ENCODE measurements at regions not wholly inside any gene's neighbourhood (a gene's known extent, or its start where the extent isn't known, plus 50 kb on each side); places are given as distances from the start of the nearest gene placed in this dataset.
A peak's percentile ranks its signal among the peaks of the same experiment; 100 is the strongest.

DNA sequence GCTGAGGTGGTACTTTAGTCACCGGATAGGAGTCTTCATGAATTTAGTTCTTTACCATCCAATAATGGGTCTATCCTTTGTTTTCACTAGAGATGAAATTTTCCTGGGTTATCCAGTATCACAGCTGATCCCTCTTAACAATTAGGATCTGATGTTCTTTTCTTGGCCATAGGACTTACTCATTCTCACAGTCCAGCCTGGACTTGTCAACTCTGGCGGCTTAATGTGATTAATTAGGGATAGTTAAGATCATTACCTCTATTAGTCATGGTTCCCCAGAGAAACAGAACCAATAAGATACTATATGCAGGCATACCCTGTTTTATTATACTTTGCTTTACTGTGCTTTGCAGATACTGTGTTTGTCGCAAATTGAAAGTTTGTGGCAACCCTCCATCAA lies 272.7 kb upstream of the FAT4 start:
- no TSS peak for BruUV-seq (replicated peaks)
- intact Hi-C loops (cut with micrococcal nuclease) (no loop called here), dilution Hi-C loops (cut with MboI; ENCODE audit: extremely low pct_ligation_motif_present, low sequenced_read_pairs) (no loop called here)
- Histone ChIP-seq H3K9me3 (replicated peaks; ENCODE audit: control insufficient read depth, insufficient read depth, low read length) (no peaks in the 10 kb centered on the region), H3K9me1 (replicated peaks; ENCODE audit: control insufficient read depth, extremely low read depth, insufficient read depth, low read length) (no peaks in the 10 kb centered on the region), H3K27ac (ENCODE audit: insufficient read depth, low read depth, low read length) (no peak overlapping the region), H3K79me2 (ENCODE audit: control insufficient read depth, insufficient read depth, low read length) (no peaks in the 10 kb centered on the region), H2AFZ (ENCODE audit: low read depth, low read length) (no peak overlapping the region), H4K20me1 (replicated peaks; ENCODE audit: control insufficient read depth, extremely low read depth, insufficient read depth, low read length) (no peaks in the 10 kb centered on the region), H3K36me3 (ENCODE audit: control insufficient read depth in 2 of 2, extremely low read depth in 1 of 2, insufficient read depth in 2 of 2, low read length in 2 of 2) (no peaks in the 10 kb centered on the region), H3K4me1 (ENCODE audit: control insufficient read depth, extremely low read depth, insufficient read depth, low read length) (no peaks in the 10 kb centered on the region), H3K4me3 (replicated peaks in 1 of 3; ENCODE audit: insufficient read depth in 1 of 3, low read depth in 1 of 3, low read length in 3 of 3) (no peak overlapping the region), H3K4me2 (ENCODE audit: insufficient read depth, low read length) (no peak overlapping the region), H3K27me3 (ENCODE audit: control insufficient read depth in 2 of 2, insufficient read depth in 2 of 2, low read length in 2 of 2) (no peaks in the 10 kb centered on the region), H3K9ac (replicated peaks; ENCODE audit: extremely low read depth, insufficient read depth, low read length) (no peak overlapping the region)
- ChIA-PET POLR2A (no interaction called here), CTCF (interaction anchor here (1.0 kb wide), 1 partner anchor 44 kb away, joined by 3 read pairs; no protein-coding TSS in a partner anchor)
- FAIRE-seq (no peak), DNase-seq (ENCODE audit: low read depth, low spot score) (no peak)
- TF ChIP-seq GATA2 (IDR thresholded peaks at IDR 0.05; ENCODE audit: insufficient read depth, insufficient read length, low read depth, low read length) (no peak), POLR2AphosphoS5 (IDR thresholded peaks at IDR 0.05; ENCODE audit: insufficient read depth, low read depth, low read length) (no peak)

DNA sequence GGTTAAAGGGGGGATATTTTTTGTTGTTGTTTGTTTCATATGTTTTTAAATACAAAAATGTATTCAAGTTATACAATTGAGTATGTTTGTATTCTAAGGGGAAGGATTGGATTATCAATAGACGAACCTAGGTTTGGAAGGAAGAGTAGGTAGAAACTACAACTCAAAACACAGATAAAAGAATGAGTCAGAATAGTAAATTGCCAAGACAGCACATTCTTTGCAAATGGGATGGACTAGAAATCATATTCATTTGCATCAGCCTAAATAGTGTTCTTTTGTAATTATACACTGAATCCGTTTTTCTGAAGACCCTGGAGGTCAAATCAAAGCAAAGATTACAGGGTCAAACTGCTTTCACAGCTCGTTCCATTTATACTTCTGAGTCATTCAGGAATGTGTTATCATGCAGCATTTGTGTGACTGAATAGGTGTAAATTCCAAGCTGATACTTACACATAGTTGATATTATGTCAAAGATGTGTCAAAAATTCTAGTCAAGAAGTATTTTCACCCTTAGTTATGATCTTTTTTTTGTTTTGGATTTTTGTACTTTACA lies 273.3 kb upstream of the FAT4 start:
- no peak overlapping the region for H3K4me2 ChIP-seq (ENCODE audit: insufficient read depth, low read length)
- H3K36me3 ChIP-seq (ENCODE audit: control insufficient read depth in 2 of 2, extremely low read depth in 1 of 2, insufficient read depth in 2 of 2, low read length in 2 of 2), result no peaks in the 10 kb centered on the region
- H2AFZ ChIP-seq (ENCODE audit: low read depth, low read length), result no peak overlapping the region
- no TSS peak for BruUV-seq (replicated peaks)
- ChIA-PET CTCF (interaction anchor here (0.7 to 1.0 kb wide), 3 partner anchors 9 to 91 kb away, joined by 3 to 4 read pairs (median 3); no protein-coding TSS in a partner anchor), POLR2A (no interaction called here)
- DNase-seq (ENCODE audit: low read depth, low spot score) (peak; percentile 32), FAIRE-seq (no peak)
- dilution Hi-C loops (cut with MboI; ENCODE audit: extremely low pct_ligation_motif_present, low sequenced_read_pairs) (no loop called here), intact Hi-C loops (cut with micrococcal nuclease) (no loop called here)
- no peaks in the 10 kb centered on the region for H3K27me3 ChIP-seq (ENCODE audit: control insufficient read depth in 2 of 2, insufficient read depth in 2 of 2, low read length in 2 of 2)
- H3K4me1 ChIP-seq (ENCODE audit: control insufficient read depth, extremely low read depth, insufficient read depth, low read length), result no peaks in the 10 kb centered on the region
- no peak for TF ChIP-seq POLR2A (IDR thresholded peaks at IDR 0.05; ENCODE audit: low read depth, low read length)
- TF ChIP-seq MYC (IDR thresholded peaks at IDR 0.05; ENCODE audit: low read depth, low read length), result no peak
- TF ChIP-seq JUN (IDR thresholded peaks at IDR 0.05; ENCODE audit: borderline replicate concordance, insufficient read depth, insufficient read length, low read depth), result no peak
- TF ChIP-seq POLR2AphosphoS5 (IDR thresholded peaks at IDR 0.05; ENCODE audit: insufficient read depth, low read depth, low read length), result no peak
- TF ChIP-seq GATA2 (IDR thresholded peaks at IDR 0.05; ENCODE audit: insufficient read depth, insufficient read length, low read depth, low read length), result peak; percentile 10
- TF ChIP-seq, protein P1, sequence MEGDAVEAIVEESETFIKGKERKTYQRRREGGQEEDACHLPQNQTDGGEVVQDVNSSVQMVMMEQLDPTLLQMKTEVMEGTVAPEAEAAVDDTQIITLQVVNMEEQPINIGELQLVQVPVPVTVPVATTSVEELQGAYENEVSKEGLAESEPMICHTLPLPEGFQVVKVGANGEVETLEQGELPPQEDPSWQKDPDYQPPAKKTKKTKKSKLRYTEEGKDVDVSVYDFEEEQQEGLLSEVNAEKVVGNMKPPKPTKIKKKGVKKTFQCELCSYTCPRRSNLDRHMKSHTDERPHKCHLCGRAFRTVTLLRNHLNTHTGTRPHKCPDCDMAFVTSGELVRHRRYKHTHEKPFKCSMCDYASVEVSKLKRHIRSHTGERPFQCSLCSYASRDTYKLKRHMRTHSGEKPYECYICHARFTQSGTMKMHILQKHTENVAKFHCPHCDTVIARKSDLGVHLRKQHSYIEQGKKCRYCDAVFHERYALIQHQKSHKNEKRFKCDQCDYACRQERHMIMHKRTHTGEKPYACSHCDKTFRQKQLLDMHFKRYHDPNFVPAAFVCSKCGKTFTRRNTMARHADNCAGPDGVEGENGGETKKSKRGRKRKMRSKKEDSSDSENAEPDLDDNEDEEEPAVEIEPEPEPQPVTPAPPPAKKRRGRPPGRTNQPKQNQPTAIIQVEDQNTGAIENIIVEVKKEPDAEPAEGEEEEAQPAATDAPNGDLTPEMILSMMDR (IDR thresholded peaks at IDR 0.05; ENCODE audit: extremely low read depth in 1 of 2, insufficient read depth in 1 of 2, low read depth in 1 of 2, low read length in 2 of 2), result no peak
- peak; percentile 55 for TF ChIP-seq FOS (IDR thresholded peaks at IDR 0.05; ENCODE audit: borderline replicate concordance, insufficient read depth, low read length)
- H3K4me3 ChIP-seq (replicated peaks in 1 of 3; ENCODE audit: insufficient read depth in 1 of 3, low read depth in 1 of 3, low read length in 3 of 3), result no peak overlapping the region
- no peaks in the 10 kb centered on the region for H4K20me1 ChIP-seq (replicated peaks; ENCODE audit: control insufficient read depth, extremely low read depth, insufficient read depth, low read length)
- H3K9me1 ChIP-seq (replicated peaks; ENCODE audit: control insufficient read depth, extremely low read depth, insufficient read depth, low read length), result no peaks in the 10 kb centered on the region
- H3K9ac ChIP-seq (replicated peaks; ENCODE audit: extremely low read depth, insufficient read depth, low read length), result no peak overlapping the region
- H3K9me3 ChIP-seq (replicated peaks; ENCODE audit: control insufficient read depth, insufficient read depth, low read length), result no peaks in the 10 kb centered on the region
- H3K79me2 ChIP-seq (ENCODE audit: control insufficient read depth, insufficient read depth, low read length), result no peaks in the 10 kb centered on the region
- no peak overlapping the region for H3K27ac ChIP-seq (ENCODE audit: insufficient read depth, low read depth, low read length)
